HG02588 (cell line): ENCODE measurements at regions not wholly inside any gene's neighbourhood (a gene's known extent, or its start where the extent isn't known, plus 50 kb on each side); places are given as distances from the start of the nearest gene placed in this dataset.
"Not testable (repeated sequence)": the region's sequence is repeated elsewhere in the genome, so short reads cannot be mapped to it uniquely, and the experiment has no call there.

Experiments used
- ATAC-seq: cut with Tn5 transposase; IDR thresholded peaks from one replicate; pipeline ENCODE4 v1.9.1; 2021; ENCODE audit warnings: mild to moderate bottlenecking, moderate library complexity; ENCODE audit not compliant: unreplicated experiment

DNA sequence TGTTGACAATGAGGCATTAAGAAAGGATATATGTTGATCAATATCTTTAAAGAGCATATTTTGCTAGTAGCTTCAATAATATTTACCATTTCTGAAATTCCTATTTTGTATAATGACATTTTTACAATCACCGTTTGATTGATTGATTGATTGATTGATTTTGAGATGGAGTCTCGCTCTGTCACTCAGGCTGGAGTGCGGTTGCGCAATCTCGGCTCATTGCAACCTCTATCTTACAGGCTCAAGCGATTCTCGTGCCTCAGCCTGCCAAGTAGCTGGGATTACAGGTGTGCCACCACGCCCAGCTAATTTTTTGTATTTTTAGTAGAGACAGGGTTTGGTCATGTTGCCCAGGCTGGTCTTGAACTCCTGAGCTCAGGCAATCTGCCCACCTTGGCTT is 150.9 kb upstream of the TEX13D start:
- not testable (repeated sequence) for ATAC-seq

- ATAC-seq = no peak
Observed at GRCh38 chrX:124190440-124190839, 142.0 kb upstream of the TEX13D start.

DNA sequence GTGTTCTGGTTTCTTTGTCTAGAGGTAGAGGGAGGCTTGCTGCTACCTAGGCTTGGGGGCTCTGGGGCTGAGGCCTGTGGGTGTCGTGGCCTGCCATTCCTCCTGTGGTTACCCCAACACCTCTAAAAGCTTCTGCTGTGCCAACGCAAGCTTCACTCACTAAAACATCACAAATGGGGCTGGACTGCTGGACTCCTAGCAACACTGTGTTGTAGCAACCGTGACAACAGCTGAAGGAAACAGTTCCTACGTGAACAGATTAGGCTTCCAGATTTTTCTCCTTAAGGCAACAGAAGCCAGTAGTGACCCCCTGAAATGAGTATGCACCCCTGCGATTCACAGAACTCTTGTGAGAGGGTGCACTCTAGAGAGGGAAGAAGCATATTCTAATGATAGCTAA is 138.3 kb upstream of the TEX13D start:
- ATAC-seq = no peak

DNA sequence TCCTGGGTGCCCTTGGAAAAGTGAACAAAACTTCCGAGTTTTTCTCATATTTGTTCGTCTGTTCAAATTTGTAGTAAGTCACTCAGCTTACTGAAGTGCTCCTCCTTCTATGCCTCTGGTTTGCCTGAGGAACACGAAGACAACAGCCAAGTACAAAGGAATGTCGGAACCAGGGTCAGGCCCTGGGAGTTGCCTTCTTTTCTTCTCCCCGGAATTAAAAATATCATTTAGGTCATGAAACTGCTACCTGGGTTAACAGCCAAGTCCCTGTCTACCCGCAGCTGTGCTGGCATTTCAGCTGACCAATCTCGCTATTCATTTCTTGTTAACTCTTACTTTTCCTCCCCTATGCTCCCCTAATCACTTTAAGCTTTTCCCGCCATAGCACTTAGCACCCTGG is 137.6 kb upstream of the TEX13D start:
- no peak for ATAC-seq

DNA sequence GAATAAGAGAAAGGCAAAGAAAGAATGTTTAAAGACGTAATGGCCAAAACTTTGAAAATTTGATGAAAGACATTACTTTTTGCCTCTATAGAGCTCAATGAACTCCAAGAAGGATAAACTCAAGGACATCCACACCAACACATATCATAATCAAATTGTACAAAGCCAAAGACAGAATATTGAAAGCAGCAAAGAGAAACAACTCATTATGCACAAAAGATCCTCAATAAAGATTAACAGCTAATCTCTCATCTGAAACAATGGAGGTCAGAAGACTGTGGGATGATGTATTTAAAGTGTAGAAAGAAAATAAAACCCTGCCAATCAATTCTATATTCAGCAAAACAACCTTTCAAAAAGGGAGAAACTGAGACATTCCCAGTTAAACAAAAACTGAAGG is 129.1 kb upstream of the TEX13D start:
- no peak for ATAC-seq

DNA sequence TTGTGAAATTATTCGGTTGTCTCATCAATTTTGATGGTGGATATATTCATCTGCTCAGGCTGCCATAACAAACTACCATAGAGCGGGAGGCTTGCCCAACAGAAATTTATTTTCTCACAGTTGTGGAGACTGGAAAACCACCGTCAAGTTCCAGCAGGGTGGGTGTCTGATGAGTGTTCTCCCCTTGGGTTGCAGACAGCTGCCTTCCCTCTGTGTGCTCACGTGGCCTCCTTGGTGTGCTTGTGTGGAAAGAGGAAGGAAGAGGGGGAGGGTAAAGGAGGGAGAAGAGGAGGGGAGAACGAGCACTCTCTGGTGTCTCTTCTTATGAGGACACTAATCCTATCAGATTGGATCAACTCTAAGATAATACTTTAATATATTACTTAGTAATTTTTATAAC is 123.8 kb upstream of the TEX13D start:
- ATAC-seq = no peak

- no peak for ATAC-seq
Observed at GRCh38 chrX:124209792-124210576, 122.5 kb upstream of the TEX13D start.

DNA sequence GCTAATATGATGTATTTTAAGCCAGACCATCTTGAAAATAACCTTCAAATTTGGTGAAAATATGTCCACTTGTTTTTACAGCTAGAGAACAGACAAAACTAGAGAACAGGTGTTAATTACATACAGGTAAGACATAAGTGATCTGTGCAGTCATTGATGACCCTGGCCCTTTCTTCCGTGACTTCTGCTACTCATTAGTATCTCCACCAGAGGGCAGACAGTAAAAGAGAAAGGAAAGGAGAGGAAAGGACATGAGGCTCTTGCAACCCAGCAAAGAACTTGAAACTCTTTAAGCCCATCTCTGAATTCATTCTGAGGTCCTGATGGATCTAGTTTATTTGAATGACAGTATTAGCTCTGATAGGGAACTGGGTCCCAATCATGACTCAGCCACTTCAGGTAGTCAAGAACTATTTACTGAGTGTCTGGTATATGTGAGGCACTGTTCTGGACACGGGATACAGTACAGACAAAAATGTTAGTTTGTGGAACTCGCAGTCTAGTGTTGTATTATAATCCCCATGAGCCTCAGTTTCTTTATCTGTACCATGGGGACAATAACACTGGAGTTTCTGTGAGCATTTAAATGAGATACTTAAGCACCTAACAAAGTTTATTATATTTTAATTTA is 121.0 kb upstream of the TEX13D start:
- peak; percentile 84 for ATAC-seq

DNA sequence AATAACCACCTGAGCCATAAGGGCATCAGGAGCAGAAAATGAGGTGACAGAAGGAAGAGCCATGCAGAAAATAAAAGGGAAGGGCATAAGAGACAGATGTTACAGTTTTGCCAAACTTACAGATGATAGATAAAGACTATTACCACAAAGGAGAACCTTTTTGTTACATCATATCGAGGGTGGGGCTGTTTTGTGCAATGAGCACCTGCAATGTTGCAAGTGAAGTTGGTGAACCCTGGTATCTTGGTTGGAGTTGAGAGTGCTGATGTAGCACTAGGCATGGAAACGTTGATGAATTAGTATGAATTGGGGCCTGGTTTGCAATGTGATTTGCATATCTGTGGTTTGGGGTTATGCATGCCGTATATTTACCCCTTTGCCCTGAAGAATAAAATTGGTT is 119.8 kb upstream of the TEX13D start:
- no peak for ATAC-seq

DNA sequence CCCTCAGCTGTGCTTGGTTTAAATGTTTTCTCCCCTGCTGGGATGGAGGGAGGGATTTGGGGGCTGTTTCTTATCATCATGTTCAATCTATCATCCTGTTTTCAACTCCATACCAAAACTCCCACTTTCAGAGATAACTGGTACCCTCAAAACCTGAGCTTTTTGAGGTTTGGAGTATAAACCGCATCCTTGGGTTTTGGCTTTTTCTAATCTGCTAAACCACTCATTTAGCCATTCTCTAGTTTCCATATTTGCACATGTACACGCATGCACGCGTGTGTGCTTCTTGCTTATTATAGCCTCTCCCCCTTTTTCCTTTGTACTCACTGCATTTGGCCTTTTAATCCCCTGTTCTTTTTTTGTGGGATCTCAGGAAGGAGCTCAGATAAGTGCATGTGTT is 116.7 kb upstream of the TEX13D start:
- no peak for ATAC-seq

DNA sequence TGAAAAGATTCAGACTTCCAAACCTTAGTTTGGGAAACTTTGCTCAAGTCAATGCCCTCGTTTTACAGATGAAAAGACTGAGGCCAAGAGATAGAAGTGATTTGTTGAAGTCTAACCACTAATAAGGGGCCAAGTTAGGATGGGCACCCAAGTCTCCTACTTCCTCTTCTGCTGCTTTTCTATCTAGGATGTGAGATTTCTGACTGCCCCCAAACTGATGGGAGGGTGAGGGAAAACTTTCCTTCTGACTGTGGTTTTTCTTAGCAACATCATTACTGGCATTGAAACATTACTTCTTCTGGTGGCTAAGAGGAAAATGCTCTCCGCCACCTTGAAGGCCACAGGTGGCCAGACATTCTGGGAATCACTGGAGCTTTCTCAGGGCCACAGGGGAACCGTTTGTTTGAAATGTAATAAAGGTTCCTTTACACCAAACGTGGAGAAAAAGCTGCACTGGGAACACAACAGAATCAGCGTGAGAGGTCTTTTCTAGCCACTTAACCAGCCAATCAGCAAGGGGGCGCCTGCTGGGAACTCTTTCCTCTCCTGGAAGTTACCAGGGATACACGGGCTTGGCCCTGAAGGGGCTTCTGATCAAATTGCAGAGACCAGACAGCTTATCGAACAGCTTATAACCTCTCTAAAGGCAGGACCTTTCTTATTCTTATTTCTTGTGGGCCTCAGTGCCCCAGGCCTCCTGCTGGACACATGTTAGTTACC is 115.9 kb upstream of the TEX13D start:
- no peak for ATAC-seq

- ATAC-seq = peak; percentile 79
Observed at GRCh38 chrX:124217304-124218251, 114.9 kb upstream of the TEX13D start.

GRCh38 chrX:124223524-124223923 is 108.9 kb upstream of the TEX13D start:
- no peak for ATAC-seq

GRCh38 chrX:124224528-124224927 is 107.9 kb upstream of the TEX13D start:
- no peak for ATAC-seq

- no peak for ATAC-seq
Observed at GRCh38 chrX:124226129-124226528, 106.3 kb upstream of the TEX13D start.

GRCh38 chrX:124228849-124229248 is 103.6 kb upstream of the TEX13D start:
- no peak for ATAC-seq

GRCh38 chrX:124229374-124229773 is 103.1 kb upstream of the TEX13D start:
- no peak for ATAC-seq

- ATAC-seq = no peak
Observed at GRCh38 chrX:124230655-124231450, 101.6 kb upstream of the TEX13D start.

- ATAC-seq = no peak
Observed at GRCh38 chrX:124231451-124231759, 101.1 kb upstream of the TEX13D start.

DNA sequence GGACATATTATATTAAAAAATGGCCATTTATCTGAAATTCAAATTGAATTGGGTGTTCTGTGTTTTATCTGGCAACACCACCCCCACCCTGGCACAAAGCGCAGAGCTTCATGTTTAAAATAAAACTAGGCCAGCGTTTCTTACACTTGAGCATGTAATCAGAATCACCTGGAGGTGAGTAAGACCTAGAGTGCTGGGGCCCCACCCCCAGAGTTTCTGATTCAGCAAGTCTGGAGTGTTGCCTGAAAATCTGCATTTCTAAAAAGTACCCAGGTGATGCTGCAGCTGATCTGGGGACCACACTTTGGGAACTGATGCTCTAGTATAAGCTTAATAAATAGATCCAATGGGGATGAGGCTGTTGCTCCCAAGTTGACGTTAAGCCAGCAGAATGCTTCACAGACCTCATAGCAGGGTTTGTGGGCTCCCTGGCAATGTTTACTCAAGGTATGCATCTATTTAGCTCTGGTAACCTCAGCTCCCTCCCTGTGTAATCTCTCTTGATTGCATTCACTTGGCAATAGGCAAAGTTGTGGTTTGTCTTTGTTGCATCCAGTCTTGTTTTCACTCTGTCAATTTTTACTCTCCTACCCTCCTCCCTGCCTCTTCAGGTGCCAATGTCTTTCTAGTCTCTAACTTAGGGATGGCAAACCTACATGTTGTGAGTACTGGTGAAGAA is 99.8 kb upstream of the TEX13D start:
- peak; percentile 78 for ATAC-seq
